Calu3 (cell line): ENCODE measurements at regions not wholly inside any gene's neighbourhood (a gene's known extent, or its start where the extent isn't known, plus 50 kb on each side); places are given as distances from the start of the nearest gene placed in this dataset.

Source experiments
- BruUV-seq: library from RNA; stranded (reverse); fragments of 400-500 nt; replicated peaks from 2 replicates; lab custom pipeline; 2021; lab: Mats Ljungman, UMichigan
- CTCF ChIA-PET: fragments of 300-600 bp; sonication (Branson Sonifier 250); formaldehyde crosslinking; loops from one replicate; lab custom pipeline; 2022; ENCODE audit warnings: antibody characterized with exemption; lab: Charles Lee
- DNase-seq: peaks from one replicate; pipeline ENCODE4 v3.0.0; 2022
- H3K27ac Mint-ChIP-seq: one replicate; pipeline ENCODE4 v1.8.0; 2022; ENCODE audit warnings: mixed read lengths; ENCODE audit not compliant: unreplicated experiment
- H3K27me3 Mint-ChIP-seq: one replicate; pipeline ENCODE4 v1.8.0; 2022; ENCODE audit warnings: mixed read lengths; ENCODE audit not compliant: unreplicated experiment
- H3K36me3 Mint-ChIP-seq: one replicate; pipeline ENCODE4 v1.8.0; 2022; ENCODE audit warnings: mild to moderate bottlenecking, moderate library complexity, mixed read lengths; ENCODE audit not compliant: insufficient read depth, unreplicated experiment
- H3K4me1 Mint-ChIP-seq: one replicate; pipeline ENCODE4 v1.8.0; 2022; ENCODE audit warnings: mild to moderate bottlenecking, low read depth, mixed read lengths; ENCODE audit not compliant: unreplicated experiment
- H3K4me3 Mint-ChIP-seq: one replicate; pipeline ENCODE4 v1.8.0; 2022; ENCODE audit warnings: mild to moderate bottlenecking, low read depth, moderate library complexity, mixed read lengths; ENCODE audit not compliant: unreplicated experiment
- H3K9me3 Mint-ChIP-seq: one replicate; pipeline ENCODE4 v1.8.0; 2022; ENCODE audit warnings: low read depth, mixed read lengths; ENCODE audit not compliant: unreplicated experiment
- intact Hi-C: fragments of 100-400 bp; cut with micrococcal nuclease; formaldehyde crosslinking; loops from one replicate; pipeline ENCODE4 v1.10.0; 2022; ENCODE audit not compliant: unreplicated experiment
- TF ChIP-seq, protein P1 (sequence below): fragments of 200-600 bp; IDR thresholded peaks from one replicate; pipeline ENCODE4 v1.8.0; 2022; ENCODE audit warnings: antibody characterized with exemption; ENCODE audit not compliant: unreplicated experiment

DNA sequence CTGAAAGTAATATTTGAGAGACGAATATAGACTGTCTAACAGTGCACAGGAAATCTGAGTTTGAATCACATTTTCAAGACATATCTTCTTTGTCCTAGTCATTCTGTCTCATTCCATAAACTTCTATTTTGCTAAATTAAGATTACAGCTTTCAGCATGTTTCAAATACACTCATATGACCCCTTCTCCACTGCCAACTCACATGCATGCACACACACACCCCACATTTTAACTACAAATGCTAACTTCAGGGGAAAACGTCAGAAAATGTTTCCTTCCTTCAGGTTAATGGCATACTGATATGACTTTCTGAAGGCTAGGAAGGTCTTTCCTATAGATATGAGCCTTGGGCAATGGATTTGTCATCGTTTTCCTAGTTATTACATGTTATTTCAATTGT lies 373.7 kb downstream of the RBM43 start:
- CTCF ChIA-PET = no interaction called here
- TF ChIP-seq, protein P1, sequence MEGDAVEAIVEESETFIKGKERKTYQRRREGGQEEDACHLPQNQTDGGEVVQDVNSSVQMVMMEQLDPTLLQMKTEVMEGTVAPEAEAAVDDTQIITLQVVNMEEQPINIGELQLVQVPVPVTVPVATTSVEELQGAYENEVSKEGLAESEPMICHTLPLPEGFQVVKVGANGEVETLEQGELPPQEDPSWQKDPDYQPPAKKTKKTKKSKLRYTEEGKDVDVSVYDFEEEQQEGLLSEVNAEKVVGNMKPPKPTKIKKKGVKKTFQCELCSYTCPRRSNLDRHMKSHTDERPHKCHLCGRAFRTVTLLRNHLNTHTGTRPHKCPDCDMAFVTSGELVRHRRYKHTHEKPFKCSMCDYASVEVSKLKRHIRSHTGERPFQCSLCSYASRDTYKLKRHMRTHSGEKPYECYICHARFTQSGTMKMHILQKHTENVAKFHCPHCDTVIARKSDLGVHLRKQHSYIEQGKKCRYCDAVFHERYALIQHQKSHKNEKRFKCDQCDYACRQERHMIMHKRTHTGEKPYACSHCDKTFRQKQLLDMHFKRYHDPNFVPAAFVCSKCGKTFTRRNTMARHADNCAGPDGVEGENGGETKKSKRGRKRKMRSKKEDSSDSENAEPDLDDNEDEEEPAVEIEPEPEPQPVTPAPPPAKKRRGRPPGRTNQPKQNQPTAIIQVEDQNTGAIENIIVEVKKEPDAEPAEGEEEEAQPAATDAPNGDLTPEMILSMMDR = no peak
- BruUV-seq = no TSS peak
- Mint-ChIP-seq H3K4me3 (no peak overlapping the region), H3K9me3 (peaks cover 8% of the 10 kb centered on the region), H3K36me3 (no peaks in the 10 kb centered on the region), H3K27ac (no peak overlapping the region), H3K27me3 (no peaks in the 10 kb centered on the region), H3K4me1 (no peaks in the 10 kb centered on the region)
- DNase-seq = no peak
- intact Hi-C loops = no loop called here

DNA sequence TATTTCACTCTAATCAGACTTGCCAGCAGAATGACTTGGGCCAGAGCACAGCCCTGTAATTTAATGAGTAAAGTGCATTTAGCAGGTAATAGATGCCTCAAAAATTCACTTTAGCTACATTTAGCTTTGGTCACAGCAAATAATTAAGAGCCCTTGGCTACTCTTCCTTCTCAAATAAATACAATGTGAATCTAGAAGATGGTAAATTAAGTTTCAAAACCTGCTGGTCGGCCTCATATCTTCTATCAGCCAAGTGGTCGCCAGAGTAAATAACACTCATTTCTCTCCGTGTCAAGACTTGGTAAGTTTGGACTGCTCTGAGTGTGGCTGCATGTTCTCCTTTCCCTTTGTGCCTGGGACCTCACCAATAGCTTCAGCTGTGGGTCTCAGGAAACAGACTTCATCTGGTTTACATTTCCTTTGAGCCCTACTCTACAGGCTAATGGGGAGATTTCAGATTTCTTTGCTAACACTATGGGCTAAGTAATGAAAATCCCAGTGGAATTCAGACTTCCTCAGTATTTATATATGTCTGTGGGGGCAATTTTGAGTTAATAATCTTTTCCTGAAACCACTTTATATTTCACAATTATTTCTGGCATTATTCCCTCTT lies 375.8 kb downstream of the RBM43 start:
- no peaks in the 10 kb centered on the region for H3K27me3 Mint-ChIP-seq
- no peak overlapping the region for H3K4me3 Mint-ChIP-seq
- DNase-seq = no peak
- H3K9me3 Mint-ChIP-seq = peaks cover 8% of the 10 kb centered on the region
- no TSS peak for BruUV-seq
- H3K4me1 Mint-ChIP-seq = no peaks in the 10 kb centered on the region
- CTCF ChIA-PET = no interaction called here
- H3K27ac Mint-ChIP-seq = no peak overlapping the region
- no peaks in the 10 kb centered on the region for H3K36me3 Mint-ChIP-seq
- intact Hi-C loops = no loop called here
- TF ChIP-seq, protein P1 = no peak

DNA sequence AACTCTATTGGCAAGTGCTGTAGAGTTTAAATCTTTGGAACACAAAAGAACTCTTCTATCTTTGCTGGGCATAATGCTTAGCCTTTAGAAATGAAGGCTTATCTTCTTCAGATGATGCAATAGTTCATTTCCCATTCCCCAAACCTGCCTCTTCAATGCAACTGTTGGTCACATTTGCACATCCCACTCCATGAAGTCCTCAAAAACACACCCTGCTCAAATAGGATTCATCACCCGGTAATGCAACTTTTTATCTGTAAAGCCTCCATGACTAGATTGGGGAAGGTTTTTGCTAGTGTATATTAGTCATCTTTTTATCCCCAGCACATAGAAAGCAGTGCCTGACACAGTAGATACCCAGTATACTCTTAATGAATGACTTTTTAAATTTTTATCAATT lies 376.4 kb downstream of the RBM43 start:
- Mint-ChIP-seq H3K36me3 (no peaks in the 10 kb centered on the region), H3K27ac (no peak overlapping the region), H3K27me3 (no peaks in the 10 kb centered on the region), H3K4me1 (no peaks in the 10 kb centered on the region), H3K4me3 (no peak overlapping the region), H3K9me3 (peaks cover 11% of the 10 kb centered on the region)
- TF ChIP-seq, protein P1 = no peak
- CTCF ChIA-PET = no interaction called here
- BruUV-seq = no TSS peak
- no peak for DNase-seq
- intact Hi-C loops = no loop called here

DNA sequence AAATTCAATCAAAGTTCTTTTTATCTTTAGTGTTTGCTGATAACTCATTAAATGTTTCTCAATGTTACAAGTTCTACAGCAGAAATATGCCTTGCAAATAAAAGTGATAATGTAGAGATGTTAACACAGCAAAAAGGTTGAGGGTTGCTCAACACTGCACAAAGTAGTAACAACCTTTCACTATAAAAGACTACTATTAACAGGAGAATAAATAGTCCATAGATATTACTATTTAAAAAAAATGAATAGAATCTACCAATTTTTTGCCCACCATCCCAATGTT lies 378.1 kb downstream of the RBM43 start:
- no TSS peak for BruUV-seq
- no peak overlapping the region for H3K4me3 Mint-ChIP-seq
- no peak overlapping the region for H3K27ac Mint-ChIP-seq
- no peaks in the 10 kb centered on the region for H3K27me3 Mint-ChIP-seq
- H3K9me3 Mint-ChIP-seq = peaks cover 11% of the 10 kb centered on the region
- no peaks in the 10 kb centered on the region for H3K36me3 Mint-ChIP-seq
- DNase-seq = no peak
- H3K4me1 Mint-ChIP-seq = peaks cover 8% of the 10 kb centered on the region
- intact Hi-C loops = no loop called here
- CTCF ChIA-PET = no interaction called here
- TF ChIP-seq, protein P1 = no peak
